ENCODE measurements at regions not wholly inside any gene's neighbourhood (a gene's known extent, or its start where the extent isn't known, plus 50 kb on each side); places are given as distances from the start of the nearest gene placed in this dataset.

- DNase-seq, result no peak
These were observed 887.0 kb upstream of the CELF2 start for GRCh38 chr10:10130686-10131085.

- DNase-seq, result no peak
These were observed 885.7 kb upstream of the CELF2 start for GRCh38 chr10:10132009-10132408.

- no peak for DNase-seq
These were observed 884.4 kb upstream of the CELF2 start for GRCh38 chr10:10133281-10133680.

- DNase-seq, result no peak
These were observed 879.0 kb upstream of the CELF2 start for GRCh38 chr10:10138685-10139084.

- no peak for DNase-seq
These were observed 875.8 kb upstream of the CELF2 start for GRCh38 chr10:10141782-10142382.

- no peak for DNase-seq
These were observed 871.1 kb upstream of the CELF2 start for GRCh38 chr10:10146604-10147003.

GRCh38 chr10:10149899-10150298 lies 867.8 kb upstream of the CELF2 start:
- DNase-seq, result no peak

- no peak for DNase-seq
These were observed 860.6 kb upstream of the CELF2 start for GRCh38 chr10:10156917-10157600.

GRCh38 chr10:10160821-10161312 lies 856.8 kb upstream of the CELF2 start:
- no peak for DNase-seq

- no peak for DNase-seq
These were observed 852.8 kb upstream of the CELF2 start for GRCh38 chr10:10164848-10165247.

- DNase-seq, result no peak
These were observed 852.3 kb upstream of the CELF2 start for GRCh38 chr10:10165415-10165814.

GRCh38 chr10:10178476-10178875 lies 839.2 kb upstream of the CELF2 start:
- no peak for DNase-seq

- no peak for DNase-seq
These were observed 823.8 kb upstream of the CELF2 start for GRCh38 chr10:10193848-10194247.

GRCh38 chr10:10196701-10197100 lies 821.0 kb upstream of the CELF2 start:
- DNase-seq, result no peak

GRCh38 chr10:10197423-10197822 lies 820.2 kb upstream of the CELF2 start:
- no peak for DNase-seq

GRCh38 chr10:10198363-10198762 lies 819.3 kb upstream of the CELF2 start:
- DNase-seq, result no peak

- no peak for DNase-seq
These were observed 813.3 kb upstream of the CELF2 start for GRCh38 chr10:10204415-10204814.

GRCh38 chr10:10205906-10206305 lies 811.8 kb upstream of the CELF2 start:
- no peak for DNase-seq

- DNase-seq, result no peak
These were observed 810.1 kb upstream of the CELF2 start for GRCh38 chr10:10207538-10207937.

GRCh38 chr10:10208196-10208595 lies 809.5 kb upstream of the CELF2 start:
- DNase-seq, result no peak

- DNase-seq, result no peak
These were observed 808.5 kb upstream of the CELF2 start for GRCh38 chr10:10209167-10209566.

- no peak for DNase-seq
These were observed 806.3 kb upstream of the CELF2 start for GRCh38 chr10:10211409-10211808.

- no peak for DNase-seq
These were observed 804.4 kb upstream of the CELF2 start for GRCh38 chr10:10213237-10213636.

- no peak for DNase-seq
These were observed 795.3 kb upstream of the CELF2 start for GRCh38 chr10:10222304-10222841.

GRCh38 chr10:10223131-10223530 lies 794.5 kb upstream of the CELF2 start:
- DNase-seq, result no peak

Data from activated CD4-positive, alpha-beta T cell treated with anti-CD3 and anti-CD28 coated beads for 4 hours (primary cell).